ENCODE measurements at regions not wholly inside any gene's neighbourhood (a gene's known extent, or its start where the extent isn't known, plus 50 kb on each side); places are given as distances from the start of the nearest gene placed in this dataset.

- intact Hi-C loops (cut with DNase I; ENCODE audit: low total_unique reads): no loop called here
- H3K27ac ChIP-seq: no peak overlapping the region
- no peak for TF ChIP-seq POLR2A (IDR thresholded peaks at IDR 0.05)
- TF ChIP-seq CTCF (IDR thresholded peaks at IDR 0.05): no peak
- TF ChIP-seq POLR2AphosphoS5 (IDR thresholded peaks at IDR 0.05): no peak
Measured at GRCh38 chr13:85486663-85487062, 312.6 kb downstream of the SLITRK6 start.

GRCh38 chr13:85473144-85473543 lies 326.1 kb downstream of the SLITRK6 start:
- DNase-seq (ENCODE audit: low spot score in 2 of 2): no peak
- intact Hi-C loops (cut with DNase I; ENCODE audit: low total_unique reads): no loop called here
- H3K27me3 ChIP-seq: no peaks in the 10 kb centered on the region
- TF ChIP-seq POLR2AphosphoS5 (IDR thresholded peaks at IDR 0.05) (no peak), CTCF (IDR thresholded peaks at IDR 0.05) (no peak), POLR2A (IDR thresholded peaks at IDR 0.05) (no peak)
- no peaks in the 10 kb centered on the region for H3K36me3 ChIP-seq
- no peak overlapping the region for H3K27ac ChIP-seq
- no peak overlapping the region for H3K4me3 ChIP-seq
- H3K4me1 ChIP-seq: no peaks in the 10 kb centered on the region
- no peaks in the 10 kb centered on the region for H3K9me3 ChIP-seq

More at GRCh38 chr13:85486663-85487062, 312.6 kb downstream of the SLITRK6 start:
- no peak for DNase-seq (ENCODE audit: low spot score in 2 of 2)
- H3K27me3 ChIP-seq: no peaks in the 10 kb centered on the region
- H3K4me3 ChIP-seq: no peak overlapping the region
- H3K36me3 ChIP-seq: no peaks in the 10 kb centered on the region
- H3K4me1 ChIP-seq: no peaks in the 10 kb centered on the region
- peaks cover 0 to 6% of the 10 kb centered on the region in 2 donors for H3K9me3 ChIP-seq

- H3K27ac ChIP-seq: no peak overlapping the region
- no peaks in the 10 kb centered on the region for H3K27me3 ChIP-seq
- no peak for DNase-seq (ENCODE audit: low spot score in 2 of 2)
- H3K4me1 ChIP-seq: no peaks in the 10 kb centered on the region
- H3K36me3 ChIP-seq: no peaks in the 10 kb centered on the region
- TF ChIP-seq CTCF (IDR thresholded peaks at IDR 0.05) (no peak), POLR2AphosphoS5 (IDR thresholded peaks at IDR 0.05) (no peak), POLR2A (IDR thresholded peaks at IDR 0.05) (no peak)
- no peaks in the 10 kb centered on the region for H3K9me3 ChIP-seq
- H3K4me3 ChIP-seq: no peak overlapping the region
- intact Hi-C loops (cut with DNase I; ENCODE audit: low total_unique reads): no loop called here
Measured at GRCh38 chr13:85469320-85469719, 329.9 kb downstream of the SLITRK6 start.

- Histone ChIP-seq H3K9me3 (peaks cover 0 to 7% of the 10 kb centered on the region in 2 donors), H3K27ac (no peak overlapping the region), H3K36me3 (no peaks in the 10 kb centered on the region), H3K4me1 (no peaks in the 10 kb centered on the region), H3K4me3 (no peak overlapping the region), H3K27me3 (no peaks in the 10 kb centered on the region)
- intact Hi-C loops (cut with DNase I; ENCODE audit: low total_unique reads): no loop called here
- TF ChIP-seq POLR2AphosphoS5 (IDR thresholded peaks at IDR 0.05): no peak
- no peak for TF ChIP-seq POLR2A (IDR thresholded peaks at IDR 0.05)
- no peak for TF ChIP-seq CTCF (IDR thresholded peaks at IDR 0.05)
- DNase-seq (ENCODE audit: low spot score in 2 of 2): no peak
Measured at GRCh38 chr13:85462792-85463425, 336.3 kb downstream of the SLITRK6 start.

- H3K9me3 ChIP-seq: peaks cover 4 to 20% of the 10 kb centered on the region in 2 donors
- H3K36me3 ChIP-seq: no peaks in the 10 kb centered on the region
- no peak overlapping the region for H3K27ac ChIP-seq
- DNase-seq (ENCODE audit: low spot score in 2 of 2): no peak
- no peak overlapping the region for H3K4me3 ChIP-seq
- H3K4me1 ChIP-seq: no peaks in the 10 kb centered on the region
- TF ChIP-seq CTCF (IDR thresholded peaks at IDR 0.05) (no peak), POLR2AphosphoS5 (IDR thresholded peaks at IDR 0.05) (no peak), POLR2A (IDR thresholded peaks at IDR 0.05) (no peak)
- no peaks in the 10 kb centered on the region for H3K27me3 ChIP-seq
- intact Hi-C loops (cut with DNase I; ENCODE audit: low total_unique reads): no loop called here
Measured at GRCh38 chr13:85461621-85462020, 337.6 kb downstream of the SLITRK6 start.

Data from breast epithelium (tissue), 4 donors.